Transverse colon (tissue), 3 donors: ENCODE measurements at regions not wholly inside any gene's neighbourhood (a gene's known extent, or its start where the extent isn't known, plus 50 kb on each side); places are given as distances from the start of the nearest gene placed in this dataset.

Experiments used
- POLR2A ChIP-seq: fragments of 450-650 bp; IDR thresholded peaks from one replicate; pipeline ENCODE4 v1.6.1; 2016; ENCODE audit warnings: antibody characterized with exemption, mild to moderate bottlenecking, moderate library complexity
- TF ChIP-seq, protein P1 (sequence below), 5 experiments: fragments of 200-600 bp in 3 of 5; fragments of 450-650 bp in 2 of 5; sonication (generic) in 3 of 5; IDR thresholded peaks; 1 replicate in 2 of 5; 2 replicates in 3 of 5; pipeline ENCODE4 v1.5.1; 2016 to 2017; ENCODE audit warnings: antibody characterized with exemption in 5 of 5, inconsistent platforms in 3 of 5, mild to moderate bottlenecking in 2 of 5, moderate library complexity in 1 of 5

DNA sequence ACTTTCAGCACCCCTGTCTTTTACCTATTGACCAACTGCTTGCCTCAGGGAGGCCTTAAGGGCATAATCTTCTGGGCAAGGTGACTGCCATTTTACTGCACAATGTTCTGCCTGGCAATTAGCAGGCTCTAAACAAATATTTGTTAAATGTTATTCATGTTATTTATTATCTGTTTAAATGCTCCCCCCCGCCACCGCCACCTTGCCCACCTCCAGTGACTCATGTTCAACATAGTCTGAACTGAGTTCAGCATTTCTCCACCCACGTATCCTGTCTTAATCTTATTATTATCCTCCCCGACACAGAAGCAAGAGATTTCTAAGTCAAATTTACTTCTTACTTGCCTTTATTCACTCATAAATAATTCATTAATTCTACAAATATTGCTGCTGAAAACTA is 144.8 kb downstream of the LIG4 start:
- TF ChIP-seq, protein P1, sequence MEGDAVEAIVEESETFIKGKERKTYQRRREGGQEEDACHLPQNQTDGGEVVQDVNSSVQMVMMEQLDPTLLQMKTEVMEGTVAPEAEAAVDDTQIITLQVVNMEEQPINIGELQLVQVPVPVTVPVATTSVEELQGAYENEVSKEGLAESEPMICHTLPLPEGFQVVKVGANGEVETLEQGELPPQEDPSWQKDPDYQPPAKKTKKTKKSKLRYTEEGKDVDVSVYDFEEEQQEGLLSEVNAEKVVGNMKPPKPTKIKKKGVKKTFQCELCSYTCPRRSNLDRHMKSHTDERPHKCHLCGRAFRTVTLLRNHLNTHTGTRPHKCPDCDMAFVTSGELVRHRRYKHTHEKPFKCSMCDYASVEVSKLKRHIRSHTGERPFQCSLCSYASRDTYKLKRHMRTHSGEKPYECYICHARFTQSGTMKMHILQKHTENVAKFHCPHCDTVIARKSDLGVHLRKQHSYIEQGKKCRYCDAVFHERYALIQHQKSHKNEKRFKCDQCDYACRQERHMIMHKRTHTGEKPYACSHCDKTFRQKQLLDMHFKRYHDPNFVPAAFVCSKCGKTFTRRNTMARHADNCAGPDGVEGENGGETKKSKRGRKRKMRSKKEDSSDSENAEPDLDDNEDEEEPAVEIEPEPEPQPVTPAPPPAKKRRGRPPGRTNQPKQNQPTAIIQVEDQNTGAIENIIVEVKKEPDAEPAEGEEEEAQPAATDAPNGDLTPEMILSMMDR (IDR thresholded peaks at IDR 0.05), result no peak
- no peak for TF ChIP-seq POLR2A
